BE2C (cell line): ENCODE measurements at regions not wholly inside any gene's neighbourhood (a gene's known extent, or its start where the extent isn't known, plus 50 kb on each side); places are given as distances from the start of the nearest gene placed in this dataset.
A peak's percentile ranks its signal among the peaks of the same experiment; 100 is the strongest.
"Not testable (repeated sequence)": the region's sequence is repeated elsewhere in the genome, so short reads cannot be mapped to it uniquely, and the experiment has no call there.

Source experiments
- DNase-seq: peaks from one replicate; pipeline ENCODE4 v3.0.0-alpha.2; 2020
- H3K27me3 ChIP-seq: fragments of 250-450 bp; sonication (Bioruptor Pico); 2 replicates; pipeline ENCODE4 v1.5.1; 2020; ENCODE audit warnings: mild to moderate bottlenecking
- H3K36me3 ChIP-seq: fragments of 250-450 bp; sonication (Bioruptor Pico); 2 replicates; pipeline ENCODE4 v1.5.1; 2020; ENCODE audit warnings: mild to moderate bottlenecking
- H3K4me1 ChIP-seq: fragments of 250-450 bp; sonication (Bioruptor Pico); 2 replicates; pipeline ENCODE4 v1.5.1; 2020
- H3K4me3 ChIP-seq: 2 replicates; pipeline ENCODE4 v1.5.1; 2011; ENCODE audit warnings: low read depth, low read length
- H3K9me3 ChIP-seq: fragments of 250-450 bp; sonication (Bioruptor Pico); 2 replicates; pipeline ENCODE4 v1.5.1; 2020
- CTCF ChIP-seq: IDR thresholded peaks from 2 replicates; pipeline ENCODE4 v1.5.1; 2012; ENCODE audit warnings: mild to moderate bottlenecking, low read depth, low read length

GRCh38 chr3:144746631-144747030 is 775.0 kb downstream of the DIPK2A start:
- Histone ChIP-seq H3K27me3 (no peaks in the 10 kb centered on the region), H3K9me3 (no peaks in the 10 kb centered on the region), H3K4me1 (peaks cover 8% of the 10 kb centered on the region), H3K4me3 (no peak overlapping the region), H3K36me3 (no peaks in the 10 kb centered on the region)
- no peak for TF ChIP-seq CTCF
- DNase-seq: no peak

- not testable (repeated sequence) for H3K4me3 ChIP-seq, H3K27me3 ChIP-seq, DNase-seq, H3K36me3 ChIP-seq, H3K4me1 ChIP-seq, H3K9me3 ChIP-seq
Measured at GRCh38 chr3:144749536-144750253, 778.1 kb downstream of the DIPK2A start.

- H3K36me3 ChIP-seq: no peaks in the 10 kb centered on the region
- no peaks in the 10 kb centered on the region for H3K27me3 ChIP-seq
- TF ChIP-seq CTCF: no peak
- no peak overlapping the region for H3K4me3 ChIP-seq
- DNase-seq: no peak
- no peaks in the 10 kb centered on the region for H3K4me1 ChIP-seq
- no peaks in the 10 kb centered on the region; the same call in 1 of the 2 replicates for H3K9me3 ChIP-seq
Measured at GRCh38 chr3:144754076-144754783, 782.6 kb downstream of the DIPK2A start.

- Histone ChIP-seq H3K36me3 (no peaks in the 10 kb centered on the region), H3K4me1 (peaks cover 3% of the 10 kb centered on the region; the same call in 1 of the 2 replicates), H3K4me3 (no peak overlapping the region), H3K9me3 (no peaks in the 10 kb centered on the region; the same call in 1 of the 2 replicates), H3K27me3 (no peaks in the 10 kb centered on the region)
- no peak for TF ChIP-seq CTCF
- no peak for DNase-seq
Measured at GRCh38 chr3:144756704-144757440, 785.2 kb downstream of the DIPK2A start.

- no peaks in the 10 kb centered on the region for H3K36me3 ChIP-seq
- no peaks in the 10 kb centered on the region for H3K27me3 ChIP-seq
- no peak for TF ChIP-seq CTCF
- peak; percentile 33 for DNase-seq
- H3K4me1 ChIP-seq: peaks cover 3% of the 10 kb centered on the region; the same call in 1 of the 2 replicates
- no peaks in the 10 kb centered on the region; the same call in 1 of the 2 replicates for H3K9me3 ChIP-seq
- no peak overlapping the region for H3K4me3 ChIP-seq
Measured at GRCh38 chr3:144760831-144761230, 789.2 kb downstream of the DIPK2A start.

- Histone ChIP-seq H3K27me3 (no peaks in the 10 kb centered on the region), H3K36me3 (no peaks in the 10 kb centered on the region), H3K4me1 (peaks cover 3% of the 10 kb centered on the region; the same call in 1 of the 2 replicates), H3K4me3 (no peak overlapping the region), H3K9me3 (no peaks in the 10 kb centered on the region)
- TF ChIP-seq CTCF: no peak
- no peak for DNase-seq
Measured at GRCh38 chr3:144762091-144762490, 790.5 kb downstream of the DIPK2A start.
